Neural progenitor cell (in vitro differentiated cells): ENCODE measurements at regions not wholly inside any gene's neighbourhood (a gene's known extent, or its start where the extent isn't known, plus 50 kb on each side); places are given as distances from the start of the nearest gene placed in this dataset.

Experiments used
- DNase-seq: peaks from one replicate; pipeline ENCODE4 v3.0.0-alpha.2; 2016; ENCODE audit warnings: low spot score
- H2AFZ ChIP-seq: fragments of 200-600 bp; sonication (generic); replicated peaks from 2 replicates; pipeline ENCODE4 v1.6.1; 2016; ENCODE audit warnings: antibody characterized with exemption
- H3F3A ChIP-seq: fragments of 200-600 bp; sonication (generic); 2 replicates; pipeline ENCODE4 v1.6.1; 2016; ENCODE audit warnings: antibody characterized with exemption, low read depth
- H3K27ac ChIP-seq: fragments of 200-600 bp; sonication (generic); 2 replicates; pipeline ENCODE4 v1.5.1; 2016; ENCODE audit warnings: mild to moderate bottlenecking
- H3K27me3 ChIP-seq: fragments of 200-600 bp; sonication (generic); 2 replicates; pipeline ENCODE4 v1.6.1; 2016; ENCODE audit warnings: mild to moderate bottlenecking, moderate library complexity
- H3K36me3 ChIP-seq: fragments of 200-600 bp; sonication (generic); 2 replicates; pipeline ENCODE4 v1.5.1; 2016
- H3K4me1 ChIP-seq: fragments of 200-600 bp; sonication (generic); 2 replicates; pipeline ENCODE4 v1.6.1; 2016; ENCODE audit warnings: mixed run types
- H3K4me2 ChIP-seq: fragments of 200-600 bp; sonication (generic); 2 replicates; pipeline ENCODE4 v1.6.1; 2016
- H3K4me3 ChIP-seq: fragments of 200-600 bp; sonication (generic); 2 replicates; pipeline ENCODE4 v1.5.1; 2016
- H3K79me2 ChIP-seq: fragments of 200-600 bp; sonication (generic); 2 replicates; pipeline ENCODE4 v1.6.1; 2016; ENCODE audit warnings: low read depth
- H3K9ac ChIP-seq: fragments of 200-600 bp; sonication (generic); 2 replicates; pipeline ENCODE4 v1.6.1; 2016
- H3K9me3 ChIP-seq: fragments of 200-600 bp; sonication (generic); 2 replicates; pipeline ENCODE4 v1.5.1; 2016; ENCODE audit warnings: low read depth
- H4K20me1 ChIP-seq: fragments of 200-600 bp; sonication (generic); 2 replicates; pipeline ENCODE4 v1.6.1; 2016; ENCODE audit warnings: low read depth
- H3K27ac Mint-ChIP-seq: 3 replicates; pipeline ENCODE4 v1.8.0; 2021; ENCODE audit warnings: mixed read lengths
- H3K27me3 Mint-ChIP-seq: 2 replicates; pipeline ENCODE4 v1.8.0; 2022; ENCODE audit warnings: low read depth, mild to moderate bottlenecking, inconsistent platforms, moderate library complexity, mixed read lengths; ENCODE audit not compliant: insufficient read depth
- H3K36me3 Mint-ChIP-seq: 3 replicates; pipeline ENCODE4 v1.8.0; 2021; ENCODE audit warnings: mixed read lengths
- H3K4me1 Mint-ChIP-seq: 3 replicates; pipeline ENCODE4 v1.8.0; 2021; ENCODE audit warnings: mixed read lengths
- H3K4me3 Mint-ChIP-seq: 3 replicates; pipeline ENCODE4 v1.8.0; 2021; ENCODE audit warnings: mild to moderate bottlenecking, moderate library complexity, mixed read lengths
- H3K9me3 Mint-ChIP-seq: 3 replicates; pipeline ENCODE4 v1.8.0; 2020; ENCODE audit warnings: mixed read lengths
- EZH2 ChIP-seq: fragments of 200-600 bp; sonication (generic); IDR thresholded peaks from 2 replicates; pipeline ENCODE4 v1.6.1; 2017; ENCODE audit warnings: antibody characterized with exemption, mild to moderate bottlenecking, moderate library complexity
- EZH2phosphoT487 ChIP-seq: fragments of 200-600 bp; sonication (generic); IDR thresholded peaks from 2 replicates; pipeline ENCODE4 v1.6.1; 2017; ENCODE audit warnings: antibody characterized with exemption
- TF ChIP-seq, protein P1 (sequence below): fragments of 200-600 bp; sonication (generic); IDR thresholded peaks from 2 replicates; pipeline ENCODE4 v1.5.1; 2017; ENCODE audit warnings: antibody characterized with exemption, mild to moderate bottlenecking

GRCh38 chr3:124234852-124235252, 242.9 kb upstream of the ROPN1 start:
- no peaks in the 10 kb centered on the region for H3K27me3 Mint-ChIP-seq
- Histone ChIP-seq H3K4me2 (no peak overlapping the region), H3K4me1 (peaks cover 30% of the 10 kb centered on the region), H3K9ac (no peak overlapping the region), H3K27me3 (no peaks in the 10 kb centered on the region), H3K27ac (no peak overlapping the region), H3K79me2 (no peaks in the 10 kb centered on the region), H4K20me1 (peaks cover 10% of the 10 kb centered on the region), H3K36me3 (no peaks in the 10 kb centered on the region), H3K4me3 (no peak overlapping the region), H3F3A (peaks cover 24% of the 10 kb centered on the region), H2AFZ (no peak overlapping the region), H3K9me3 (no peaks in the 10 kb centered on the region)
- peaks cover 14% of the 10 kb centered on the region for H3K4me1 Mint-ChIP-seq
- H3K4me3 Mint-ChIP-seq = no peak overlapping the region
- no peak for DNase-seq
- H3K36me3 Mint-ChIP-seq = peaks cover 17% of the 10 kb centered on the region
- no peak for TF ChIP-seq EZH2phosphoT487
- no peak for TF ChIP-seq EZH2
- TF ChIP-seq, protein P1, sequence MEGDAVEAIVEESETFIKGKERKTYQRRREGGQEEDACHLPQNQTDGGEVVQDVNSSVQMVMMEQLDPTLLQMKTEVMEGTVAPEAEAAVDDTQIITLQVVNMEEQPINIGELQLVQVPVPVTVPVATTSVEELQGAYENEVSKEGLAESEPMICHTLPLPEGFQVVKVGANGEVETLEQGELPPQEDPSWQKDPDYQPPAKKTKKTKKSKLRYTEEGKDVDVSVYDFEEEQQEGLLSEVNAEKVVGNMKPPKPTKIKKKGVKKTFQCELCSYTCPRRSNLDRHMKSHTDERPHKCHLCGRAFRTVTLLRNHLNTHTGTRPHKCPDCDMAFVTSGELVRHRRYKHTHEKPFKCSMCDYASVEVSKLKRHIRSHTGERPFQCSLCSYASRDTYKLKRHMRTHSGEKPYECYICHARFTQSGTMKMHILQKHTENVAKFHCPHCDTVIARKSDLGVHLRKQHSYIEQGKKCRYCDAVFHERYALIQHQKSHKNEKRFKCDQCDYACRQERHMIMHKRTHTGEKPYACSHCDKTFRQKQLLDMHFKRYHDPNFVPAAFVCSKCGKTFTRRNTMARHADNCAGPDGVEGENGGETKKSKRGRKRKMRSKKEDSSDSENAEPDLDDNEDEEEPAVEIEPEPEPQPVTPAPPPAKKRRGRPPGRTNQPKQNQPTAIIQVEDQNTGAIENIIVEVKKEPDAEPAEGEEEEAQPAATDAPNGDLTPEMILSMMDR = no peak
- H3K9me3 Mint-ChIP-seq = no peaks in the 10 kb centered on the region
- H3K27ac Mint-ChIP-seq = no peak overlapping the region

DNA sequence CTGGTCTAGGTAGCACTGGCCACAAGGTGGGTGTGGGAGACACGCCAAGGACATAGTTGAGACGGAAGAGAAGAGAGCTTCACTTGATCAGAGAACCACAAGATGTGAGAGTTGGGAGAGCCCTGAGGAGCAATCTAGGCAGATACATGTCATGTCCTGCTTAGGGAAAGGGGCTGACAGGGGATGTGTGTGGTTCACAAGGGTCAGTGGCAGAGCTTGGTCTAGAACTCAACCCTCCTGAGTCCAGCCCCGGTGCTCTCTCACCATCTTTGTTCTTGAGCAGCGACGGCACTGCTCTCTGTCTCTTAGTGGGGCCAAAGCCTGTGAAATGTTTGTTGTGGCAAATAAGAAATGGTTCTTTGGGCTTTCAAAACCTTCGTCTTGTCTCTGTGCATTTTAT, 243.5 kb upstream of the ROPN1 start:
- TF ChIP-seq EZH2 (no peak), EZH2phosphoT487 (no peak)
- TF ChIP-seq, protein P1 = no peak
- peaks cover 15% of the 10 kb centered on the region for H3K36me3 Mint-ChIP-seq
- peaks cover 24% of the 10 kb centered on the region for H3K4me1 ChIP-seq
- H3K27ac ChIP-seq = no peak overlapping the region
- peaks cover 19% of the 10 kb centered on the region for H3F3A ChIP-seq
- no peaks in the 10 kb centered on the region for H3K9me3 Mint-ChIP-seq
- H3K9me3 ChIP-seq = no peaks in the 10 kb centered on the region
- H3K27ac Mint-ChIP-seq = no peak overlapping the region
- H3K4me1 Mint-ChIP-seq = peaks cover 12% of the 10 kb centered on the region
- no peak overlapping the region for H3K4me2 ChIP-seq
- DNase-seq = no peak
- H3K27me3 ChIP-seq = no peaks in the 10 kb centered on the region
- H3K36me3 ChIP-seq = no peaks in the 10 kb centered on the region
- H3K4me3 Mint-ChIP-seq = no peak overlapping the region
- no peak overlapping the region for H3K9ac ChIP-seq
- no peak overlapping the region for H2AFZ ChIP-seq
- H3K27me3 Mint-ChIP-seq = no peaks in the 10 kb centered on the region
- no peaks in the 10 kb centered on the region for H3K79me2 ChIP-seq
- no peak overlapping the region for H3K4me3 ChIP-seq
- H4K20me1 ChIP-seq = peaks cover 10% of the 10 kb centered on the region

DNA sequence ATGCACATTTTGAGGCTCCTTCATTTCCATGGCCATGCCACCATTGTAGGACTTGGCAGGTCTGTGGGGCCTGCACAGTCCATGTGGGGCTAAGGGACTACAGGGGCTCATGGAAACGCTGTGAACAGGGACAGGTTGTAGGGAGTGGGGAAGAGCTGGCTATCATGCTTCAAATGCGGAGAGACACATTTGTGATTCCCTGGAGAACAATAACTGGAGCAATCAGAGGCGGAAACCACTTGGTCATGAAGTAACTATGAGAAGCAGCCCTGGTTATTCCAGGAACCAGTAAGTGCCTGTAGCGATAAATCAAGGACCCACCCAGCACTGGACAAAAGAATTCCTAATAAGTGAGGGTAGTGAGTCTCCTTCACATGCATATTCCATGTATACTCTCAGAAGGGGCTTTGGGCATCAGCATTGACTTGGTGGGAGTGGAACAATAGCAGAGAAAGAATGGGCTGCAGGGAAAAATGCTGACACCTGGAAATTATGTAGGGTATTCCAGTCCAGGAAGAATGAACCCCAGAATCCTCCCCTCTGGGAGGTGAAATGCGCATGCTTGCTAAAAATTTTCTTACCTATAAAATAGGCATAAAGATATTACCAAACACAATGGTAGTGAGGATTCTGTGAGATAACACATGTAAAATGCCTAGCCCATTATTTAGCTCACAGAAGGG, 251.4 kb upstream of the ROPN1 start:
- Histone ChIP-seq H3K9ac (no peak overlapping the region), H3F3A (no peaks in the 10 kb centered on the region), H4K20me1 (peaks cover 3% of the 10 kb centered on the region), H3K27ac (no peak overlapping the region), H3K27me3 (no peaks in the 10 kb centered on the region), H3K79me2 (no peaks in the 10 kb centered on the region), H3K4me3 (no peak overlapping the region), H3K9me3 (no peaks in the 10 kb centered on the region), H3K4me2 (no peak overlapping the region), H3K36me3 (no peaks in the 10 kb centered on the region), H2AFZ (no peak overlapping the region), H3K4me1 (no peaks in the 10 kb centered on the region)
- no peak for DNase-seq
- Mint-ChIP-seq H3K4me1 (no peaks in the 10 kb centered on the region), H3K9me3 (no peaks in the 10 kb centered on the region), H3K4me3 (no peak overlapping the region), H3K36me3 (peaks cover 5% of the 10 kb centered on the region), H3K27ac (no peak overlapping the region), H3K27me3 (no peaks in the 10 kb centered on the region)
- no peak for TF ChIP-seq EZH2
- no peak for TF ChIP-seq EZH2phosphoT487

DNA sequence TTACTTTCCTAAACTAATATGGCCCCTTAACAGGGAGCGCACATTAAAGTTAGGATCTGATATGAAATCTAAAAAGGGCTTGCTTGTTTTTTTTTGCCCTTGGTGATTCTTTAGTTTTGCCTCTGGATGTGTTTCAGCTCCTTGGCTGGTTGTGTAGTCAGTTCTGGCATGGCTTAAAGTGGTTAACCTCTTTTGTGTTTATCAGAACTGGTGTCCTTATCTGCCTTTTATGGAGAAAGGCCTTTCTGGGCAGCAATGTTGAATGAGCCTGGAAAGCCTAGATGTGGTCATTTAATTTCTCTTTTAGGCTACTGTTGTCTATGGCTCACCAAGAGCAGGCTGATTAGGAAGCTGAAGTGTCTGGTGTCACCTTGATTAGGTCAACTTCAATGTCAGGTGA, 254.5 kb upstream of the ROPN1 start:
- H3K4me3 ChIP-seq = no peak overlapping the region
- no peaks in the 10 kb centered on the region for H3K36me3 Mint-ChIP-seq
- H4K20me1 ChIP-seq = peaks cover 3% of the 10 kb centered on the region
- H3K9me3 ChIP-seq = no peaks in the 10 kb centered on the region
- H3K27ac ChIP-seq = no peak overlapping the region
- H3K4me3 Mint-ChIP-seq = no peak overlapping the region
- no peaks in the 10 kb centered on the region for H3K4me1 ChIP-seq
- no peak for DNase-seq
- no peaks in the 10 kb centered on the region for H3K9me3 Mint-ChIP-seq
- no peaks in the 10 kb centered on the region for H3K27me3 ChIP-seq
- no peak overlapping the region for H3K27ac Mint-ChIP-seq
- TF ChIP-seq EZH2 (no peak), EZH2phosphoT487 (no peak)
- TF ChIP-seq, protein P1 = no peak
- H3K27me3 Mint-ChIP-seq = no peaks in the 10 kb centered on the region
- no peak overlapping the region for H3K9ac ChIP-seq
- no peaks in the 10 kb centered on the region for H3F3A ChIP-seq
- H2AFZ ChIP-seq = no peak overlapping the region
- H3K4me1 Mint-ChIP-seq = peaks cover 4% of the 10 kb centered on the region
- no peaks in the 10 kb centered on the region for H3K79me2 ChIP-seq
- H3K36me3 ChIP-seq = no peaks in the 10 kb centered on the region
- H3K4me2 ChIP-seq = no peak overlapping the region
